ENCODE measurements at regions not wholly inside any gene's neighbourhood (a gene's known extent, or its start where the extent isn't known, plus 50 kb on each side); places are given as distances from the start of the nearest gene placed in this dataset.
A peak's percentile ranks its signal among the peaks of the same experiment; 100 is the strongest.

DNA sequence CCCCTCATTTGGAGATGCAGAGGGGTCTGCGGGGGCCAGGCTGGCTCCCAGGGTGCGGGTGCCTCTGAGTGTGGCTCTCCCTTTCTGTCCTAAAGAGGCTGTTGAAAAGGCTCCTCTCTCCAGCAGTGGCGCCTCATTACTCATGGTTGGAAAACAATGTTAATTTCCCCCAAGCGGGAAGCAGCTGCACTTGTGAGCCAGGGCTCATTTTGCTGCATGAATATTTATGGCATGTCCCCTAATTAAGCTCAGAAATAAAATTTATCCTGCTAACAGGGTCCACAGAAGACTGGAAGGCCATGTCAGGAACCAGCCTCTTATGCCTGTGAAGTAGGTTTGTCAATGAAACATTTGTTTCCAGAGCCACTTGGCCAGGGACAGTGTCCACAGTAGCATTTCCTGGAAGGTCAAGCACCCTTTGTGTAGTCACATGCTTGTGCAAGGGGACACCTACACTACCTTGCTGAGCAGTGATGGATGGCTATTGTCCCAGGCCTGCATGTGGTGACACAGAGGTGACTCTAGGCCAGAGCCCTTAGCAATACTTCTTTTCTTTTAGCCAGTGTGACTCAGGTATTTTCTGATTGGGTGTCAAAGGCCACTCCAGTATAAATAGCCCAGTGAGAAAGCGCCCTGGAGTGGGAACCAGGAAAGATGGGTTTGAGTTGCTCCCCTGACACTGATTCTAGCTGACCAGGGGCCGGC lies 259.0 kb downstream of the FOXD2 start:
- Mint-ChIP-seq H3K27me3 (peaks cover 24% of the 10 kb centered on the region), H3K4me1 (ENCODE audit: unreplicated experiment) (peaks cover 35% of the 10 kb centered on the region), H3K36me3 (no peaks in the 10 kb centered on the region), H3K27ac (no peak overlapping the region), H3K4me3 (no peak overlapping the region), H3K9me3 (no peaks in the 10 kb centered on the region)
- TF ChIP-seq, protein P1, sequence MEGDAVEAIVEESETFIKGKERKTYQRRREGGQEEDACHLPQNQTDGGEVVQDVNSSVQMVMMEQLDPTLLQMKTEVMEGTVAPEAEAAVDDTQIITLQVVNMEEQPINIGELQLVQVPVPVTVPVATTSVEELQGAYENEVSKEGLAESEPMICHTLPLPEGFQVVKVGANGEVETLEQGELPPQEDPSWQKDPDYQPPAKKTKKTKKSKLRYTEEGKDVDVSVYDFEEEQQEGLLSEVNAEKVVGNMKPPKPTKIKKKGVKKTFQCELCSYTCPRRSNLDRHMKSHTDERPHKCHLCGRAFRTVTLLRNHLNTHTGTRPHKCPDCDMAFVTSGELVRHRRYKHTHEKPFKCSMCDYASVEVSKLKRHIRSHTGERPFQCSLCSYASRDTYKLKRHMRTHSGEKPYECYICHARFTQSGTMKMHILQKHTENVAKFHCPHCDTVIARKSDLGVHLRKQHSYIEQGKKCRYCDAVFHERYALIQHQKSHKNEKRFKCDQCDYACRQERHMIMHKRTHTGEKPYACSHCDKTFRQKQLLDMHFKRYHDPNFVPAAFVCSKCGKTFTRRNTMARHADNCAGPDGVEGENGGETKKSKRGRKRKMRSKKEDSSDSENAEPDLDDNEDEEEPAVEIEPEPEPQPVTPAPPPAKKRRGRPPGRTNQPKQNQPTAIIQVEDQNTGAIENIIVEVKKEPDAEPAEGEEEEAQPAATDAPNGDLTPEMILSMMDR (conservative IDR thresholded peaks at IDR 0.05) = no peak
- DNase-seq (ENCODE audit: extremely low spot score, unreplicated experiment) = no peak

GRCh38 chr1:47697616-47698335 lies 259.9 kb downstream of the FOXD2 start:
- TF ChIP-seq, protein P1 (conservative IDR thresholded peaks at IDR 0.05) = no peak
- Mint-ChIP-seq H3K27ac (peak overlapping the region; percentile 25), H3K27me3 (peaks cover 27% of the 10 kb centered on the region), H3K4me1 (ENCODE audit: unreplicated experiment) (peaks cover 38% of the 10 kb centered on the region), H3K9me3 (no peaks in the 10 kb centered on the region), H3K36me3 (no peaks in the 10 kb centered on the region), H3K4me3 (no peak overlapping the region)
- no peak for DNase-seq (ENCODE audit: extremely low spot score, unreplicated experiment)

- no peak overlapping the region for H3K27ac Mint-ChIP-seq
- H3K4me1 Mint-ChIP-seq (ENCODE audit: unreplicated experiment) = peaks cover 41% of the 10 kb centered on the region
- no peak overlapping the region for H3K4me3 Mint-ChIP-seq
- TF ChIP-seq, protein P1 (conservative IDR thresholded peaks at IDR 0.05) = no peak
- peaks cover 28% of the 10 kb centered on the region for H3K27me3 Mint-ChIP-seq
- no peak for DNase-seq (ENCODE audit: extremely low spot score, unreplicated experiment)
- H3K36me3 Mint-ChIP-seq = no peaks in the 10 kb centered on the region
- H3K9me3 Mint-ChIP-seq = no peaks in the 10 kb centered on the region
These were observed 261.8 kb downstream of the FOXD2 start for GRCh38 chr1:47699492-47700235.

DNA sequence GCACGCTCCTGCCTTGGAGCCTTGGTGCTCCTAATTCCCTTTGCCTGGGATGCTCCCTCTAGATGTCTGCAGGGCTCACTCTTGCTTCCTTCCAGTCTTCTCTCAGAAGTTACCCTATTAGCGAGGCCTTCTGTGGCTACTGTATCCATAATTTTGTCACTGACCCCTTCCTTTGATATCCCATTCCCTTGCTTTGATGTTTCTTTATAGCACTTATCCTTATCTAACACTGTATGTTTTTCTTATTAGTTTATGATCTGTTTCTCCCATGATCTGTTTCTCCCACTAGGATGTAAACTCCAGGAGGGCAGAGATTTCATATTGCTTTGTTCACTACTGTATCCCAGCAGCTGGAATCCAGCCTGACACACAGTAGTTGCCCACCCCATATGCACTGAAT lies 263.4 kb downstream of the FOXD2 start:
- H3K9me3 Mint-ChIP-seq = no peaks in the 10 kb centered on the region
- no peak overlapping the region for H3K4me3 Mint-ChIP-seq
- DNase-seq (ENCODE audit: extremely low spot score, unreplicated experiment) = no peak
- TF ChIP-seq, protein P1 (conservative IDR thresholded peaks at IDR 0.05) = no peak
- peaks cover 46% of the 10 kb centered on the region for H3K4me1 Mint-ChIP-seq (ENCODE audit: unreplicated experiment)
- no peak overlapping the region for H3K27ac Mint-ChIP-seq
- H3K36me3 Mint-ChIP-seq = no peaks in the 10 kb centered on the region
- peaks cover 35% of the 10 kb centered on the region for H3K27me3 Mint-ChIP-seq

DNA sequence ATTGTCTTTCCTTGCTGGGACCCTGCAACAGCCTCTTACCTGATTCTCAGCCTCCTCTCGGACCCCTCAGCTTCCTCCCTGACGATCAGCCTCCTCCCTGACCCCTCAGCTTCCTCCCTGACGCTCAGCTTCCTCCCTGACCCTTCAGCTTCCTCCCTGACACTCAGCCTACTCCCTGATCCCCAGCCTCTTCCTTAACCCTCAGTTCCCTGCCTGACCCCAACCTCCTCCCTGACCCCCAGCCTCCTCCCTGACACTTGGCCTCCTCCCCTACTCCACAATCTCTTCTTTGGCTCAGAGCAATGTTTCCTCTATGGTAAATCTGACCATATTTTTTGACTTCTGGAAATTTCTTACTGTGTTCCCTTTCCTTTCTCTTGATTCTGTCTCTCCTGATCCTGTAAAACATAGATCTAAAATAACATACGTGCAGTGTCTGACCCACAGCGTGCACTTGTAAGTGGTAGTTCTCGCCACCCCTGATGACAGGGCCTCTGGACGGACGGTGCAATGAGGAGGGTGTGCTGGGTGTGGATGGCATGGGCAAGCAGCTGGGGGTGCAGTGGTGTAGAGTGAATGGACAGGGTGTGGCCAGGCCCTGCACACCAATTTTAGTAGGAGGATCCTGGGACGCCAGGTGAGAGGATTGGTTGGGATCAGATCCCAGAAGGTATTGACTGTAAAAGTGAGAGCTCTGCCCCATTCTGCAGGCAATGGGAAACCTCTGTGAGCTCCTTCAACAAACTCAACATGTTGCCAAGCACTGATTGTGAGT lies 264.1 kb downstream of the FOXD2 start:
- DNase-seq (ENCODE audit: extremely low spot score, unreplicated experiment) = no peak
- Mint-ChIP-seq H3K4me1 (ENCODE audit: unreplicated experiment) (peaks cover 46% of the 10 kb centered on the region), H3K27me3 (peaks cover 39% of the 10 kb centered on the region), H3K36me3 (no peaks in the 10 kb centered on the region), H3K9me3 (no peaks in the 10 kb centered on the region), H3K27ac (no peak overlapping the region), H3K4me3 (no peak overlapping the region)
- TF ChIP-seq, protein P1 (conservative IDR thresholded peaks at IDR 0.05) = no peak
